B cell (primary cell): ENCODE measurements at regions not wholly inside any gene's neighbourhood (a gene's known extent, or its start where the extent isn't known, plus 50 kb on each side); places are given as distances from the start of the nearest gene placed in this dataset.

ENCODE experiments used
- ATAC-seq: fragments of 200-7000 bp; cut with Tn5 transposase; one replicate; pipeline ENCODE4 v1.10.0; 2021; ENCODE audit warnings: low read depth, mild to moderate bottlenecking, moderate number of reproducible peaks, moderate library complexity
- CTCF ChIA-PET: fragments of 350-600 bp; sonication (Branson Sonifier 250); formaldehyde crosslinking; loops from one replicate; lab custom pipeline; 2021; ENCODE audit warnings: antibody characterized with exemption, inconsistent platforms; lab: Charles Lee
- POLR2A ChIA-PET: fragments of 350-600 bp; sonication (Branson Sonifier 250); formaldehyde crosslinking; loops from one replicate; lab custom pipeline; 2021; ENCODE audit warnings: antibody characterized with exemption; lab: Charles Lee
- DNase-seq: peaks from one replicate; pipeline ENCODE4 v3.0.0; 2013
- H2AFZ ChIP-seq: 2 replicates; pipeline ENCODE4 v1.6.1; 2012; ENCODE audit warnings: mild to moderate bottlenecking, low read depth, low read length; ENCODE audit not compliant: insufficient read depth, poor library complexity, severe bottlenecking
- H3K27ac ChIP-seq, 2 donors: 1 replicate in 1 of 2; 2 replicates in 1 of 2; pipeline ENCODE4 v1.5.1; 2012 to 2013; ENCODE audit warnings: low read length in 2 of 2, mild to moderate bottlenecking in 2 of 2, moderate library complexity in 1 of 2
- H3K27me3 ChIP-seq, 4 experiments: fragments of 200-600 bp in 1 of 4; sonication (generic) in 1 of 4; replicated peaks in 1 of 4; 1 replicate in 2 of 4; 2 replicates in 2 of 4; pipeline versions ENCODE4 v1.6.1 to v1.7.0; 2013 to 2016; ENCODE audit warnings: low read length in 3 of 4, mild to moderate bottlenecking in 2 of 4, mixed read lengths in 1 of 4, moderate library complexity in 1 of 4; ENCODE audit not compliant: insufficient read depth in 4 of 4, control insufficient read depth in 3 of 4; ENCODE audit errors: control extremely low read depth in 1 of 4
- H3K36me3 ChIP-seq, 2 experiments: replicated peaks in 1 of 2; 1 replicate in 1 of 2; 2 replicates in 1 of 2; pipeline versions ENCODE4 v1.6.1 to v1.7.1; 2013; ENCODE audit warnings: low read length in 1 of 2; ENCODE audit not compliant: insufficient read depth in 2 of 2, control insufficient read depth in 1 of 2; ENCODE audit errors: control extremely low read depth in 1 of 2, extremely low read depth in 1 of 2
- H3K4me1 ChIP-seq, 2 donors: fragments of 200-600 bp in 1 of 2; sonication (generic) in 1 of 2; 1 replicate in 1 of 2; 2 replicates in 1 of 2; pipeline versions ENCODE4 v1.5.1 to v1.6.1; 2013 to 2017; ENCODE audit warnings: low read length in 2 of 2; ENCODE audit not compliant: control insufficient read depth in 2 of 2, insufficient read depth in 2 of 2
- H3K4me2 ChIP-seq: replicated peaks from 2 replicates; pipeline ENCODE3; 2012; ENCODE audit warnings: mild to moderate bottlenecking, low read depth, low read length; ENCODE audit not compliant: poor library complexity, severe bottlenecking
- H3K4me3 ChIP-seq, 5 experiments: fragments of 200-600 bp in 1 of 5; sonication (generic) in 1 of 5; 1 replicate in 3 of 5; 2 replicates in 2 of 5; pipeline versions ENCODE4 v1.5.1 to v1.7.0; 2011 to 2016; ENCODE audit warnings: low read length in 4 of 5, mild to moderate bottlenecking in 4 of 5, low read depth in 2 of 5, control low read depth in 1 of 5, moderate library complexity in 1 of 5; ENCODE audit not compliant: insufficient read depth in 1 of 5; ENCODE audit errors: control extremely low read depth in 1 of 5, extremely low read depth in 1 of 5
- H3K79me2 ChIP-seq: fragments of 200-600 bp; sonication (generic); one replicate; pipeline ENCODE4 v1.6.0; 2016; ENCODE audit warnings: low read length; ENCODE audit not compliant: control insufficient read depth, insufficient read depth
- H3K9ac ChIP-seq: fragments of 200-600 bp; sonication (generic); 2 replicates; pipeline ENCODE4 v1.6.1; 2017; ENCODE audit warnings: mild to moderate bottlenecking, low read length, moderate library complexity
- H3K9me3 ChIP-seq, 3 donors: one replicate each; pipeline versions ENCODE4 v1.6.1 to v1.7.1; 2013; ENCODE audit warnings: low read length in 2 of 3; ENCODE audit not compliant: control insufficient read depth in 2 of 3, insufficient read depth in 1 of 3; ENCODE audit errors: control extremely low read depth in 1 of 3
- H4K20me1 ChIP-seq: 2 replicates; pipeline ENCODE4 v1.6.0; 2012; ENCODE audit warnings: mild to moderate bottlenecking, low read length; ENCODE audit not compliant: insufficient read depth, control insufficient read depth, poor library complexity, severe bottlenecking
- H3K27ac Mint-ChIP-seq: one replicate; pipeline ENCODE4 v1.8.0; 2021; ENCODE audit warnings: mixed read lengths
- H3K27me3 Mint-ChIP-seq: one replicate; pipeline ENCODE4 v1.8.0; 2021; ENCODE audit warnings: mixed read lengths
- H3K4me1 Mint-ChIP-seq: one replicate; pipeline ENCODE4 v1.8.0; 2021; ENCODE audit warnings: mixed read lengths
- H3K4me3 Mint-ChIP-seq: one replicate; pipeline ENCODE4 v1.8.0; 2021; ENCODE audit warnings: mixed read lengths
- H3K9me3 Mint-ChIP-seq: one replicate; pipeline ENCODE4 v1.8.0; 2022; ENCODE audit warnings: mixed read lengths; ENCODE audit not compliant: insufficient read depth
- EZH2 ChIP-seq: IDR thresholded peaks from 2 replicates; pipeline ENCODE4 v1.6.1; 2012; ENCODE audit warnings: borderline replicate concordance, low read depth, mild to moderate bottlenecking, moderate library complexity, low read length; ENCODE audit not compliant: insufficient read depth, poor library complexity, severe bottlenecking
- whole genome bisulfite sequencing: methylation state at CpG from one replicate; pipeline ENCODE4 v1.1.5; 2013; ENCODE audit warnings: missing lambda C conversion rate; ENCODE audit not compliant: insufficient coverage; 5-methylcytosine and 5-hydroxymethylcytosine counted together
- intact Hi-C: fragments of 100-400 bp; cut with micrococcal nuclease; formaldehyde crosslinking; loops from one replicate; pipeline ENCODE4 v1.10.0; 2022
- TF ChIP-seq, protein P1 (sequence below): fragments of 200-600 bp; IDR thresholded peaks from one replicate; pipeline ENCODE4 v1.8.0; 2022; ENCODE audit warnings: antibody characterized with exemption, mild to moderate bottlenecking

DNA sequence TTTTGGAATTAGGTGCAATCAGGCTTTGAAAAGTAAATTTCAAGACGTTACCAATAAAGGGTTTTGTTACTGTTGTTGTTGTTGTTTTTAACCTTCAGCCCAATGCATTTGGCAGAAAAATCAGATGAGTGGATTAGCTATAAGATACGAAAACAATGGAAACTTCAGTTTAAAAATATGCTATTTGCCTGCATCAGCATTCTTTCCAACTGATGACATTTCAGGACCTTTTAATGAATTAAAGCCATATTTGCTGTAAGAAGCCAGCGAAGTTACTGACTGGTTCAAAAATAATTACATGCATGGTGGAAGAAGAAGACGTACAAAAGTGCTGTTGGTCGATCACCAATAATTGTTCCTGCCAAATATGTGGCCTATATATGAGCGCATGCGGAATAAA is 639.3 kb upstream of the SOX11 start:
- H3K4me2 ChIP-seq: no peak overlapping the region
- no peak for DNase-seq
- TF ChIP-seq, protein P1, sequence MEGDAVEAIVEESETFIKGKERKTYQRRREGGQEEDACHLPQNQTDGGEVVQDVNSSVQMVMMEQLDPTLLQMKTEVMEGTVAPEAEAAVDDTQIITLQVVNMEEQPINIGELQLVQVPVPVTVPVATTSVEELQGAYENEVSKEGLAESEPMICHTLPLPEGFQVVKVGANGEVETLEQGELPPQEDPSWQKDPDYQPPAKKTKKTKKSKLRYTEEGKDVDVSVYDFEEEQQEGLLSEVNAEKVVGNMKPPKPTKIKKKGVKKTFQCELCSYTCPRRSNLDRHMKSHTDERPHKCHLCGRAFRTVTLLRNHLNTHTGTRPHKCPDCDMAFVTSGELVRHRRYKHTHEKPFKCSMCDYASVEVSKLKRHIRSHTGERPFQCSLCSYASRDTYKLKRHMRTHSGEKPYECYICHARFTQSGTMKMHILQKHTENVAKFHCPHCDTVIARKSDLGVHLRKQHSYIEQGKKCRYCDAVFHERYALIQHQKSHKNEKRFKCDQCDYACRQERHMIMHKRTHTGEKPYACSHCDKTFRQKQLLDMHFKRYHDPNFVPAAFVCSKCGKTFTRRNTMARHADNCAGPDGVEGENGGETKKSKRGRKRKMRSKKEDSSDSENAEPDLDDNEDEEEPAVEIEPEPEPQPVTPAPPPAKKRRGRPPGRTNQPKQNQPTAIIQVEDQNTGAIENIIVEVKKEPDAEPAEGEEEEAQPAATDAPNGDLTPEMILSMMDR: no peak
- TF ChIP-seq EZH2: no peak
- Mint-ChIP-seq H3K27ac (no peak overlapping the region), H3K4me3 (no peak overlapping the region), H3K9me3 (peaks cover 4% of the 10 kb centered on the region), H3K4me1 (no peaks in the 10 kb centered on the region), H3K27me3 (no peaks in the 10 kb centered on the region)
- H3K36me3 ChIP-seq: no peaks in the 10 kb centered on the region
- intact Hi-C loops: no loop called here
- no peaks in the 10 kb centered on the region for H3K4me1 ChIP-seq
- H3K27ac ChIP-seq: no peak overlapping the region
- no peak overlapping the region for H3K4me3 ChIP-seq
- ChIA-PET CTCF (no interaction called here), POLR2A (no interaction called here)
- no peak overlapping the region for H3K9ac ChIP-seq
- peaks cover 0 to 3% (median 0%) of the 10 kb centered on the region in 3 donors for H3K9me3 ChIP-seq
- H3K27me3 ChIP-seq: no peaks in the 10 kb centered on the region
- whole genome bisulfite sequencing: 97% methylated on average over 6 of the region's 7 CpGs
- H4K20me1 ChIP-seq: no peaks in the 10 kb centered on the region
- ATAC-seq: no peak
- H2AFZ ChIP-seq: no peak overlapping the region
- H3K79me2 ChIP-seq: no peaks in the 10 kb centered on the region

- Histone ChIP-seq H3K36me3 (no peaks in the 10 kb centered on the region), H3K9me3 (no peaks in the 10 kb centered on the region), H4K20me1 (no peaks in the 10 kb centered on the region), H3K9ac (no peak overlapping the region), H2AFZ (no peak overlapping the region), H3K79me2 (no peaks in the 10 kb centered on the region), H3K27ac (no peak overlapping the region), H3K27me3 (no peaks in the 10 kb centered on the region), H3K4me1 (no peaks in the 10 kb centered on the region), H3K4me2 (no peak overlapping the region), H3K4me3 (no peak overlapping the region)
- ChIA-PET POLR2A (no interaction called here), CTCF (no interaction called here)
- WGBS: 42% methylated on average over 2 of the region's 6 CpGs
- Mint-ChIP-seq H3K4me3 (no peak overlapping the region), H3K27ac (no peak overlapping the region), H3K27me3 (no peaks in the 10 kb centered on the region), H3K4me1 (no peaks in the 10 kb centered on the region), H3K9me3 (no peaks in the 10 kb centered on the region)
- ATAC-seq: no peak
- no peak for DNase-seq
- no peak for TF ChIP-seq EZH2
- TF ChIP-seq, protein P1: no peak
- intact Hi-C loops: no loop called here
These were observed 634.3 kb upstream of the SOX11 start for GRCh38 chr2:5057891-5058351.
